Activated CD4-positive, alpha-beta T cell treated with anti-CD3 and anti-CD28 coated beads, Interleukin-2, amount 50 U/mL, for 16 hours (primary cell): ENCODE measurements at regions not wholly inside any gene's neighbourhood (a gene's known extent, or its start where the extent isn't known, plus 50 kb on each side); places are given as distances from the start of the nearest gene placed in this dataset.

ENCODE experiments used
- DNase-seq: peaks from one replicate; pipeline ENCODE4 v3.0.0-alpha.2; 2020

GRCh38 chr5:2602451-2603271 lies 148.8 kb downstream of the IRX2 start:
- no peak for DNase-seq

- no peak for DNase-seq
Observed at GRCh38 chr5:2598503-2598902, 153.0 kb downstream of the IRX2 start.

GRCh38 chr5:2594701-2595100 lies 156.8 kb downstream of the IRX2 start:
- DNase-seq: no peak

GRCh38 chr5:2592766-2593165 lies 158.7 kb downstream of the IRX2 start:
- DNase-seq: no peak

- no peak for DNase-seq
Observed at GRCh38 chr5:2591777-2592453, 159.6 kb downstream of the IRX2 start.

- DNase-seq: no peak
Observed at GRCh38 chr5:2588850-2589501, 162.5 kb downstream of the IRX2 start.

- DNase-seq: no peak
Observed at GRCh38 chr5:2587189-2588031, 164.1 kb downstream of the IRX2 start.

GRCh38 chr5:2586016-2586715 lies 165.3 kb downstream of the IRX2 start:
- DNase-seq: no peak

GRCh38 chr5:2584579-2585269 lies 166.8 kb downstream of the IRX2 start:
- DNase-seq: no peak

- no peak for DNase-seq
Observed at GRCh38 chr5:2582507-2582906, 169.0 kb downstream of the IRX2 start.

GRCh38 chr5:2582106-2582505 lies 169.4 kb downstream of the IRX2 start:
- no peak for DNase-seq

- DNase-seq: no peak
Observed at GRCh38 chr5:2581418-2581817, 170.1 kb downstream of the IRX2 start.

GRCh38 chr5:2579126-2579525 lies 172.4 kb downstream of the IRX2 start:
- DNase-seq: no peak

- DNase-seq: no peak
Observed at GRCh38 chr5:2577312-2578036, 174.0 kb downstream of the IRX2 start.

- no peak for DNase-seq
Observed at GRCh38 chr5:2576823-2577222, 174.7 kb downstream of the IRX2 start.

- no peak for DNase-seq
Observed at GRCh38 chr5:2575871-2576270, 175.6 kb downstream of the IRX2 start.

- DNase-seq: no peak
Observed at GRCh38 chr5:2575292-2575691, 176.2 kb downstream of the IRX2 start.

GRCh38 chr5:2574155-2574554 lies 177.3 kb downstream of the IRX2 start:
- DNase-seq: no peak

GRCh38 chr5:2570586-2570985 lies 180.9 kb downstream of the IRX2 start:
- no peak for DNase-seq

- DNase-seq: no peak
Observed at GRCh38 chr5:2569774-2570542, 181.5 kb downstream of the IRX2 start.
